K562 (cell line): ENCODE measurements at regions not wholly inside any gene's neighbourhood (a gene's known extent, or its start where the extent isn't known, plus 50 kb on each side); places are given as distances from the start of the nearest gene placed in this dataset.

ENCODE experiments used
- ATAC-seq: fragments of 200-7000 bp; cut with Tn5 transposase; 3 replicates; pipeline ENCODE4 v1.9.1; 2020; ENCODE audit warnings: moderate library complexity
- BruUV-seq: library from RNA; stranded (reverse); fragments of 400-500 nt; replicated peaks from 2 replicates; lab custom pipeline; 2021; lab: Mats Ljungman, UMichigan
- CTCF ChIA-PET: fragments of 300-600 bp; formaldehyde crosslinking; extraction: SDS; loops from one replicate; lab custom pipeline; 2021; ENCODE audit warnings: low intra/inter-chr PET ratio; lab: Yijun Ruan, JAX
- POLR2A ChIA-PET: fragments of 300-600, 350-650 bp; sonication (Branson Sonifier 250); formaldehyde crosslinking; extraction: SDS; loops from one replicate; lab custom pipeline; 2021; ENCODE audit warnings: antibody characterized with exemption, inconsistent platforms; lab: Yijun Ruan, JAX
- DNase-seq, 4 experiments: peaks; one replicate each; pipeline versions ENCODE4 v3.0.0 to v3.0.0-alpha.2; 2011 to 2018; ENCODE audit warnings: low spot score in 3 of 4, mixed read lengths in 3 of 4; ENCODE audit errors: extremely low read depth in 1 of 4
- FAIRE-seq: peaks from 2 replicates; lab custom pipeline; 2011; peaks lifted over from hg19 to GRCh38; lab: Jason Lieb, UNC
- H2AFZ ChIP-seq: 2 replicates; pipeline ENCODE4 v1.6.0; 2011; ENCODE audit warnings: low read depth, low read length, control low read depth, inconsistent platforms
- H3K27ac ChIP-seq: fragments of 200-600 bp; 3 replicates; pipeline ENCODE4 v1.8.0; 2011; ENCODE audit warnings: low read depth, mild to moderate bottlenecking, control low read depth, inconsistent platforms, low read length, moderate library complexity, mixed read lengths; ENCODE audit errors: extremely low read depth
- H3K27me3 ChIP-seq, 2 experiments: fragments of 300-600 bp in 1 of 2; 2 replicates in 1 of 2; 3 replicates in 1 of 2; pipeline versions ENCODE4 v1.6.0 to v1.8.0; 2011; ENCODE audit warnings: inconsistent platforms in 2 of 2, low read length in 2 of 2, mild to moderate bottlenecking in 1 of 2, mixed read lengths in 1 of 2, moderate library complexity in 1 of 2; ENCODE audit not compliant: control insufficient read depth in 2 of 2, insufficient read depth in 2 of 2
- H3K36me3 ChIP-seq: fragments of 300-600 bp; 3 replicates; pipeline ENCODE4 v1.8.0; 2011; ENCODE audit warnings: mild to moderate bottlenecking, low read length, inconsistent platforms; ENCODE audit not compliant: control insufficient read depth, insufficient read depth
- H3K4me1 ChIP-seq, 2 experiments: fragments of 200-600 bp in 1 of 2; replicated peaks in 1 of 2; 2 replicates in 1 of 2; 3 replicates in 1 of 2; pipeline versions ENCODE4 v1.5.1 to v1.8.0; 2011; ENCODE audit warnings: inconsistent platforms in 2 of 2, low read length in 2 of 2, mild to moderate bottlenecking in 1 of 2, mixed read lengths in 1 of 2, moderate library complexity in 1 of 2; ENCODE audit not compliant: control insufficient read depth in 2 of 2, insufficient read depth in 2 of 2
- H3K4me2 ChIP-seq: 2 replicates; pipeline ENCODE4 v1.6.1; 2011; ENCODE audit warnings: low read length, control low read depth, inconsistent platforms, mixed read lengths; ENCODE audit not compliant: insufficient read depth
- H3K4me3 ChIP-seq: fragments of 200-600 bp; sonication (generic), shearing (Covaris generic); 2 replicates; pipeline ENCODE4 v1.5.1; 2016; ENCODE audit warnings: control low read depth, inconsistent platforms
- H3K79me2 ChIP-seq: fragments of 200-600 bp; 3 replicates; pipeline ENCODE4 v1.8.0; 2011; ENCODE audit warnings: low read length, inconsistent platforms; ENCODE audit not compliant: control insufficient read depth, insufficient read depth
- H3K9ac ChIP-seq, 2 experiments: 2 replicates each; pipeline versions ENCODE4 v1.6.0 to v1.6.1; 2011; ENCODE audit warnings: low read depth in 2 of 2, low read length in 2 of 2, control low read depth in 1 of 2, inconsistent platforms in 1 of 2, mild to moderate bottlenecking in 1 of 2, mixed read lengths in 1 of 2; ENCODE audit not compliant: insufficient read depth in 1 of 2
- H3K9me1 ChIP-seq: one replicate; pipeline ENCODE4 v1.6.0; 2011; ENCODE audit warnings: inconsistent platforms, mild to moderate bottlenecking, low read length, moderate library complexity; ENCODE audit not compliant: control insufficient read depth, insufficient read depth
- H3K9me3 ChIP-seq: replicated peaks from 2 replicates; pipeline ENCODE4 v1.5.1; 2011; ENCODE audit warnings: low read depth, low read length, inconsistent platforms; ENCODE audit not compliant: control insufficient read depth, insufficient read depth
- H4K20me1 ChIP-seq: replicated peaks from 2 replicates; pipeline ENCODE4 v1.6.1; 2011; ENCODE audit warnings: low read length, inconsistent platforms, mixed read lengths; ENCODE audit not compliant: control insufficient read depth, insufficient read depth
- ARID3A ChIP-seq: IDR thresholded peaks from 2 replicates; pipeline ENCODE4 v1.6.1; 2012; ENCODE audit warnings: low read depth, low read length, improper control_type of control experiment, borderline replicate concordance
- CTBP1 ChIP-seq: fragments of 450-650 bp; IDR thresholded peaks from 2 replicates; pipeline ENCODE4 v1.6.1; 2016; ENCODE audit warnings: borderline replicate concordance
- FOSL1 ChIP-seq: fragments of 200-800 bp; sonication (Bioruptor generic); conservative IDR thresholded peaks from 2 replicates; pipeline ENCODE4 v1.6.1; 2016; ENCODE audit warnings: missing genetic modification characterization, missing compliant biosample characterization
- FOXJ2 ChIP-seq: fragments of 200-800 bp; sonication (Bioruptor generic); IDR thresholded peaks from 2 replicates; pipeline ENCODE4 v1.6.1; 2016; ENCODE audit warnings: missing genetic modification characterization, missing compliant biosample characterization
- KLF13 ChIP-seq: fragments of 450-650 bp; IDR thresholded peaks from 2 replicates; pipeline ENCODE4 v1.6.1; 2016; ENCODE audit warnings: missing genetic modification characterization, low read depth, mild to moderate bottlenecking, missing compliant biosample characterization, moderate library complexity, borderline replicate concordance
- RAD21 ChIP-seq, 2 experiments: fragments of 250-450 bp in 1 of 2; fragments of 450-650 bp in 1 of 2; sonication (Bioruptor Pico) in 1 of 2; formaldehyde crosslinking in 1 of 2; IDR thresholded peaks in 1 of 2; conservative IDR thresholded peaks in 1 of 2; 2 replicates each; pipeline versions ENCODE4 v1.4.0 to v1.8.0; 2020 to 2022; ENCODE audit warnings: mild to moderate bottlenecking in 2 of 2, moderate library complexity in 1 of 2
- RFX1 ChIP-seq: fragments of 450-650 bp; IDR thresholded peaks from 2 replicates; pipeline ENCODE4 v1.6.1; 2016; ENCODE audit warnings: mild to moderate bottlenecking, moderate library complexity
- TCF7L2 ChIP-seq: fragments of 150-350 bp; IDR thresholded peaks from 2 replicates; pipeline ENCODE4 v1.6.1; 2016; ENCODE audit warnings: low read depth, mild to moderate bottlenecking, low read length, moderate library complexity
- THRB ChIP-seq: fragments of 450-650 bp; formaldehyde crosslinking; conservative IDR thresholded peaks from 2 replicates; pipeline ENCODE4 v1.4.0; 2022; ENCODE audit warnings: mild to moderate bottlenecking, missing genetic modification characterization
- ZNF609 ChIP-seq: sonication (generic); formaldehyde crosslinking; IDR thresholded peaks from 2 replicates; pipeline ENCODE4 v1.8.1; 2023; ENCODE audit warnings: missing genetic modification reagents, mild to moderate bottlenecking, borderline replicate concordance
- ZNF717 ChIP-seq: fragments of 250-450 bp; sonication (Bioruptor Pico); IDR thresholded peaks from 2 replicates; pipeline ENCODE4 v1.5.0; 2021
- WGBS: fragments of 100-300 bp; shearing (Covaris generic); methylation state at CpG from one replicate; pipeline ENCODE4 v1.1.6; 2016; ENCODE audit warnings: low coverage, mixed read lengths; ENCODE audit not compliant: insufficient coverage; ENCODE audit errors: missing lambda C conversion rate; 5-methylcytosine and 5-hydroxymethylcytosine counted together
- in situ Hi-C: fragments of 300-500 bp; cut with MboI; formaldehyde crosslinking; loops from 4 replicates; pipeline ENCODE4 v1.15.0; 2018; ENCODE audit warnings: inconsistent platforms, mixed read lengths
- intact Hi-C: fragments of 100-400 bp; cut with micrococcal nuclease; formaldehyde crosslinking; loops from 2 replicates; pipeline ENCODE4 v1.14.2; 2022

- TF ChIP-seq ARID3A (no peak), ZNF717 (no peak), THRB (no peak)
These were observed 62.0 kb upstream of the TAF1B start (continued) for GRCh38 chr2:9781252-9781651.

GRCh38 chr2:9782197-9782719 lies 61.0 kb upstream of the TAF1B start:
- Histone ChIP-seq H2AFZ (no peak overlapping the region), H3K27ac (no peak overlapping the region), H3K36me3 (no peaks in the 10 kb centered on the region), H3K9ac (no peak overlapping the region), H3K27me3 (peaks cover 0 to 4% of the 10 kb centered on the region in 2 experiments; a peak in 1 of 5 replicates), H3K79me2 (no peaks in the 10 kb centered on the region), H3K4me2 (no peak overlapping the region), H3K9me1 (peaks cover 4% of the 10 kb centered on the region), H4K20me1 (peaks cover 3% of the 10 kb centered on the region; the same call in 1 of the 2 replicates), H3K9me3 (no peaks in the 10 kb centered on the region), H3K4me3 (no peak overlapping the region), H3K4me1 (peaks cover 6 to 14% of the 10 kb centered on the region in 2 experiments; a peak in 3 of 5 replicates)
- FAIRE-seq = no peak
- ChIA-PET CTCF (no interaction called here), POLR2A (interaction anchor here (1.0 to 1.5 kb wide), 2 partner anchors 8 to 12 kb away, joined by 3 to 6 read pairs; no protein-coding TSS in a partner anchor)
- in situ Hi-C loops (no loop called here), intact Hi-C loops (no loop called here)
- WGBS = under 1% methylated on average over 8 of the region's 8 CpGs
- no peak for DNase-seq
- no TSS peak for BruUV-seq
- ATAC-seq = peak; percentile 34; the same call in 1 of the 3 replicates
- TF ChIP-seq FOSL1 (tag) (peak; percentile 62), CTBP1 (peak; percentile 33; the same call in 1 of the 2 replicates), ZNF609 (CRISPR knock-in tag) (no peak), TCF7L2 (no peak), KLF13 (tag) (no peak), FOXJ2 (peak; percentile 91), RFX1 (peak; percentile 87), RAD21 (CRISPR knock-in tag; conservative IDR thresholded peaks at IDR 0.05 in 1 of 2, IDR thresholded peaks at IDR 0.05 in 1 of 2) (peak in 1 of 2 experiments; percentile 21; a peak in 1 of 4 replicates)
